ENCODE measurements at regions not wholly inside any gene's neighbourhood (a gene's known extent, or its start where the extent isn't known, plus 50 kb on each side); places are given as distances from the start of the nearest gene placed in this dataset.

GRCh38 chr10:124198125-124198501 is 104.7 kb upstream of the CHST15 start:
- WGBS (ENCODE audit: extremely low coverage, insufficient coverage, insufficient read length), result no CpG with 5 or more reads among the region's 5 CpGs

DNA sequence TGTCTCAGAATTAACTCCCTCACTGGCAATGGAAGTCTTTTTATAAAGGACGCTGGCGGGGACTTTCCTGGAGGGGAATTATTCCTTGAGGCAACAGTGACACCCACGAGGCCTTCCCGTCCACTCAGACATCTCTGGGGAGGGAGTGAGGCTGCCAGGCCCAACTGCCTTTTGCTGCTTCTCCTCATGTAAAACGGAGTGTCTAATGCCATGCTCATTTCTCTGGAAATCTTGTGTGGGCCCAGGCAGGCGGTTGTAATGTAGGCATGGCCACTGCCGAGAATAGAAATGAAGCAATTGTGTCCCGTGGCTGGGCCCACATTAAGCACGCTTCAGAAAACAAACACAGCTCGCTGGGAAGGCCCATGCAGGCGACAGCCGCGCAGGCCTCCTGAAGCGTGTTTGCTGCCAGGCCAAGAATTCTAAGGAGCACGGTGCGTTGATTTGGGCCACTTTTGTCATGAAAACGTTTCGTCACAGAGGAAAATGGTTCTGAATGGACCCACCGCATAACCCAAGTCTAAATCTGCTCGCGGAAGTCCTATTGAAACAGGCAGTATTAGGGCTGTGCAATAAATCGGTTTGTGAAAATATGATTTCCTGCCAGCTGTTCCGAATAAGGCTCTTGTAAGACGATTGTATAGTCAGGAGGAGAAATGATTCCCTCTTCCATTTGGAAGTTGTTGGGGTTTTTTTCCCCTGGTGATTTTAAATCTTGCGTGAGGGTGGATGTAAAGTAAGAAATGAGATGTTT is 104.2 kb upstream of the CHST15 start:
- no peak overlapping the region for H3K18ac ChIP-seq (ENCODE audit: low read length)
- no peak overlapping the region for H2BK120ac ChIP-seq (ENCODE audit: insufficient read depth, low read length, poor library complexity)
- H2BK12ac ChIP-seq (ENCODE audit: low read length), result no peak overlapping the region
- no peak overlapping the region for H4K91ac ChIP-seq (ENCODE audit: low read depth, low read length)
- peaks cover 1% of the 10 kb centered on the region for H3K9me3 ChIP-seq (ENCODE audit: insufficient read depth, low read depth, low read length)
- no peaks in the 10 kb centered on the region for H3K36me3 ChIP-seq (ENCODE audit: control insufficient read depth in 1 of 2, insufficient read depth in 2 of 2, low read length in 2 of 2)
- no peak overlapping the region for H3K27ac ChIP-seq (ENCODE audit: low read depth, low read length)
- no peaks in the 10 kb centered on the region for H3K79me1 ChIP-seq (ENCODE audit: low read length)
- H3K14ac ChIP-seq (ENCODE audit: low read length), result no peak overlapping the region
- no peak for DNase-seq
- no peak overlapping the region for H4K8ac ChIP-seq (ENCODE audit: low read depth, low read length)
- no peak overlapping the region for H2AFZ ChIP-seq (ENCODE audit: insufficient read depth, low read length, poor library complexity)
- H3K9ac ChIP-seq (ENCODE audit: low read length), result no peak overlapping the region
- H3K23ac ChIP-seq (ENCODE audit: low read length), result no peak overlapping the region
- no peak overlapping the region for H3K4ac ChIP-seq (ENCODE audit: low read depth, low read length)
- no peak overlapping the region for H4K12ac ChIP-seq (ENCODE audit: low read depth, low read length)
- WGBS (ENCODE audit: extremely low coverage, insufficient coverage, insufficient read length), result no CpG with 5 or more reads among the region's 25 CpGs
- no peak overlapping the region for H3K4me2 ChIP-seq (ENCODE audit: low read length)
- H3K79me2 ChIP-seq (ENCODE audit: control insufficient read depth, insufficient read depth, low read length, poor library complexity), result no peaks in the 10 kb centered on the region
- H3K27me3 ChIP-seq (ENCODE audit: insufficient read depth, low read length), result no peaks in the 10 kb centered on the region
- no peak overlapping the region for H3K4me3 ChIP-seq (ENCODE audit: low read depth, low read length)
- H2BK5ac ChIP-seq (ENCODE audit: low read depth, low read length, poor library complexity), result no peak overlapping the region
- no peak overlapping the region for H2AK5ac ChIP-seq (ENCODE audit: low read length)
- no peaks in the 10 kb centered on the region for H3K4me1 ChIP-seq (ENCODE audit: control insufficient read depth in 1 of 2, insufficient read depth in 2 of 2, low read length in 2 of 2)

More at GRCh38 chr10:124198125-124198501, 104.7 kb upstream of the CHST15 start:
- Histone ChIP-seq H2BK120ac (ENCODE audit: insufficient read depth, low read length, poor library complexity) (no peak overlapping the region), H3K79me2 (ENCODE audit: control insufficient read depth, insufficient read depth, low read length, poor library complexity) (no peaks in the 10 kb centered on the region), H2AFZ (ENCODE audit: insufficient read depth, low read length, poor library complexity) (no peak overlapping the region), H3K36me3 (ENCODE audit: control insufficient read depth in 1 of 2, insufficient read depth in 2 of 2, low read length in 2 of 2) (no peaks in the 10 kb centered on the region), H3K9me3 (ENCODE audit: insufficient read depth, low read depth, low read length) (peaks cover 3% of the 10 kb centered on the region), H3K27ac (ENCODE audit: low read depth, low read length) (no peak overlapping the region), H3K18ac (ENCODE audit: low read length) (no peak overlapping the region), H3K4me1 (ENCODE audit: control insufficient read depth in 1 of 2, insufficient read depth in 2 of 2, low read length in 2 of 2) (no peaks in the 10 kb centered on the region), H3K23ac (ENCODE audit: low read length) (no peak overlapping the region), H2BK5ac (ENCODE audit: low read depth, low read length, poor library complexity) (no peak overlapping the region), H4K12ac (ENCODE audit: low read depth, low read length) (no peak overlapping the region), H4K8ac (ENCODE audit: low read depth, low read length) (no peak overlapping the region), H3K9ac (ENCODE audit: low read length) (no peak overlapping the region), H3K14ac (ENCODE audit: low read length) (no peak overlapping the region), H3K27me3 (ENCODE audit: insufficient read depth, low read length) (no peaks in the 10 kb centered on the region), H3K4me2 (ENCODE audit: low read length) (no peak overlapping the region), H4K91ac (ENCODE audit: low read depth, low read length) (no peak overlapping the region), H3K79me1 (ENCODE audit: low read length) (no peaks in the 10 kb centered on the region), H2AK5ac (ENCODE audit: low read length) (no peak overlapping the region), H3K4ac (ENCODE audit: low read depth, low read length) (no peak overlapping the region), H3K4me3 (ENCODE audit: low read depth, low read length) (no peak overlapping the region), H2BK12ac (ENCODE audit: low read length) (no peak overlapping the region)
- DNase-seq, result no peak

GRCh38 chr10:124196659-124197058 is 103.3 kb upstream of the CHST15 start:
- no peak overlapping the region for H3K4ac ChIP-seq (ENCODE audit: low read depth, low read length)
- no peaks in the 10 kb centered on the region for H3K79me2 ChIP-seq (ENCODE audit: control insufficient read depth, insufficient read depth, low read length, poor library complexity)
- no peaks in the 10 kb centered on the region for H3K36me3 ChIP-seq (ENCODE audit: control insufficient read depth in 1 of 2, insufficient read depth in 2 of 2, low read length in 2 of 2)
- H3K18ac ChIP-seq (ENCODE audit: low read length), result no peak overlapping the region
- no peak overlapping the region for H2BK12ac ChIP-seq (ENCODE audit: low read length)
- DNase-seq, result no peak
- no CpG with 5 or more reads among the region's 5 CpGs for WGBS (ENCODE audit: extremely low coverage, insufficient coverage, insufficient read length)
- no peaks in the 10 kb centered on the region for H3K4me1 ChIP-seq (ENCODE audit: control insufficient read depth in 1 of 2, insufficient read depth in 2 of 2, low read length in 2 of 2)
- no peak overlapping the region for H2AK5ac ChIP-seq (ENCODE audit: low read length)
- H4K91ac ChIP-seq (ENCODE audit: low read depth, low read length), result no peak overlapping the region
- no peak overlapping the region for H3K27ac ChIP-seq (ENCODE audit: low read depth, low read length)
- no peak overlapping the region for H3K23ac ChIP-seq (ENCODE audit: low read length)
- no peak overlapping the region for H3K4me3 ChIP-seq (ENCODE audit: low read depth, low read length)
- no peak overlapping the region for H2BK120ac ChIP-seq (ENCODE audit: insufficient read depth, low read length, poor library complexity)
- H2AFZ ChIP-seq (ENCODE audit: insufficient read depth, low read length, poor library complexity), result no peak overlapping the region
- no peaks in the 10 kb centered on the region for H3K27me3 ChIP-seq (ENCODE audit: insufficient read depth, low read length)
- H4K12ac ChIP-seq (ENCODE audit: low read depth, low read length), result no peak overlapping the region
- H3K9me3 ChIP-seq (ENCODE audit: insufficient read depth, low read depth, low read length), result peaks cover 1% of the 10 kb centered on the region
- H3K14ac ChIP-seq (ENCODE audit: low read length), result no peak overlapping the region
- H4K8ac ChIP-seq (ENCODE audit: low read depth, low read length), result no peak overlapping the region
- no peak overlapping the region for H3K9ac ChIP-seq (ENCODE audit: low read length)
- H3K4me2 ChIP-seq (ENCODE audit: low read length), result no peak overlapping the region
- no peaks in the 10 kb centered on the region for H3K79me1 ChIP-seq (ENCODE audit: low read length)
- no peak overlapping the region for H2BK5ac ChIP-seq (ENCODE audit: low read depth, low read length, poor library complexity)

DNA sequence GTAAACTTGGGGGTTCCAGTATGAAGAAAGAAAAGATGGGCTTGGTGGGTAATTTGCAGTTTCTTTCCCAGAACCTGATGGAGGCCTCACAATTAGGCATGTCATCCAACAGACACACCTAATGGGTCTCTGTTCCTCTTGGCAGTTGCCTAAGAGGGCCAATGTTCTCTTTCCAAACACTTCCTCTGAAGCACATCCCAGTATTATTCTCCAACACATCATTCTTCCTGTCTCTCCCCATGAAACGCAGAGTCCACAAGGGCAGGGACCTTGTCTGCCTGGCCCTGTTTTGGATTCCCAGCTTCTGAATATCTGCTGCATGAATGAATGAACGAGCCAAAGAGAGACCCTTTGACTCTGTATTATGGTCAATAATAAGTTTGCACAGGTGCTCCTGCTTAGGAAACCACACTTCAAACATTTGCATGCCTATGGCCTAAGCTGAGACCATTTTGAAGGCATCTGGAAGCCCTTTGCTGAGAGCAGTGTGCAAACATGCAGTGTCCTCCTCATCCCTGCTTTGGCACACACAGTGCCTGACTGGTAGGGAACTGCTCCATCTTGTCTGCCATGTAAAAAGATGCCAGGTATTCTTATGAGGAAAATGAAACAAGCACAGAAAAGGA is 100.9 kb upstream of the CHST15 start:
- H4K8ac ChIP-seq (ENCODE audit: low read depth, low read length), result no peak overlapping the region
- no peaks in the 10 kb centered on the region for H3K27me3 ChIP-seq (ENCODE audit: insufficient read depth, low read length)
- no peak overlapping the region for H4K91ac ChIP-seq (ENCODE audit: low read depth, low read length)
- no peaks in the 10 kb centered on the region for H3K79me2 ChIP-seq (ENCODE audit: control insufficient read depth, insufficient read depth, low read length, poor library complexity)
- H2BK12ac ChIP-seq (ENCODE audit: low read length), result no peak overlapping the region
- no peak overlapping the region for H3K23ac ChIP-seq (ENCODE audit: low read length)
- no peak overlapping the region for H3K18ac ChIP-seq (ENCODE audit: low read length)
- H3K4me2 ChIP-seq (ENCODE audit: low read length), result no peak overlapping the region
- no peak overlapping the region for H3K9ac ChIP-seq (ENCODE audit: low read length)
- H3K27ac ChIP-seq (ENCODE audit: low read depth, low read length), result no peak overlapping the region
- no peak overlapping the region for H3K4ac ChIP-seq (ENCODE audit: low read depth, low read length)
- H2BK120ac ChIP-seq (ENCODE audit: insufficient read depth, low read length, poor library complexity), result no peak overlapping the region
- no peak overlapping the region for H2BK5ac ChIP-seq (ENCODE audit: low read depth, low read length, poor library complexity)
- H2AFZ ChIP-seq (ENCODE audit: insufficient read depth, low read length, poor library complexity), result no peak overlapping the region
- H3K36me3 ChIP-seq (ENCODE audit: control insufficient read depth in 1 of 2, insufficient read depth in 2 of 2, low read length in 2 of 2), result no peaks in the 10 kb centered on the region
- H2AK5ac ChIP-seq (ENCODE audit: low read length), result no peak overlapping the region
- DNase-seq, result no peak
- no peak overlapping the region for H4K12ac ChIP-seq (ENCODE audit: low read depth, low read length)
- no CpG with 5 or more reads among the region's 2 CpGs for WGBS (ENCODE audit: extremely low coverage, insufficient coverage, insufficient read length)
- no peaks in the 10 kb centered on the region for H3K9me3 ChIP-seq (ENCODE audit: insufficient read depth, low read depth, low read length)
- no peak overlapping the region for H3K4me3 ChIP-seq (ENCODE audit: low read depth, low read length)
- no peaks in the 10 kb centered on the region for H3K4me1 ChIP-seq (ENCODE audit: control insufficient read depth in 1 of 2, insufficient read depth in 2 of 2, low read length in 2 of 2)
- H3K14ac ChIP-seq (ENCODE audit: low read length), result no peak overlapping the region
- H3K79me1 ChIP-seq (ENCODE audit: low read length), result no peaks in the 10 kb centered on the region
